Islet of Langerhans (tissue), 1 donor: ENCODE measurements at regions not wholly inside any gene's neighbourhood (a gene's known extent, or its start where the extent isn't known, plus 50 kb on each side); places are given as distances from the start of the nearest gene placed in this dataset.
"Not testable (repeated sequence)": the region's sequence is repeated elsewhere in the genome, so short reads cannot be mapped to it uniquely, and the experiment has no call there.

Experiments used
- FAIRE-seq: peaks from one replicate; lab custom pipeline; 2011; peaks lifted over from hg19 to GRCh38; lab: Jason Lieb, UNC

GRCh38 chr16:65833171-65833871 lies 533.2 kb upstream of the CDH5 start:
- FAIRE-seq, result no peak

- no peak for FAIRE-seq
Observed at GRCh38 chr16:65832679-65833078, 533.8 kb upstream of the CDH5 start.

GRCh38 chr16:65831903-65832666 lies 534.4 kb upstream of the CDH5 start:
- no peak for FAIRE-seq

DNA sequence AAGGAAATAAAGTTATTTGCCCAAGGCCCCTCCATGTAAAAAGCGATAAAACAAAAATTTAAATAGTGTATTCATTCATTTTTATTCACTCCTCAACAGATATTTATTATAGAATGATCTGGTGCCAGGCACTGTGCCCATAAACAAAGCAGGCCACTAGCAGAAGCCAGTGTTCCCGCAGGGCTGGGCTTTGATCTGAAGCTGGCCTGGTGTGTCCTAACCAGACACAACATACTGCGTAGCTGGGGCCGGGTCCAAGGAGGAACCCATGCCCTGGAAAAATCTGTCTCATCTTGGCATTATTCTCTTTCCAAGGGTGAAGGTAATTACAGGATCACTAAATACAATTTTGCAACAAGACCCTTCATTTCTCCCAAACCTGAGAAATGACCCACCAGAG lies 537.4 kb upstream of the CDH5 start:
- no peak for FAIRE-seq

- FAIRE-seq, result peak; percentile 30
Observed at GRCh38 chr16:65828296-65828695, 538.2 kb upstream of the CDH5 start.

DNA sequence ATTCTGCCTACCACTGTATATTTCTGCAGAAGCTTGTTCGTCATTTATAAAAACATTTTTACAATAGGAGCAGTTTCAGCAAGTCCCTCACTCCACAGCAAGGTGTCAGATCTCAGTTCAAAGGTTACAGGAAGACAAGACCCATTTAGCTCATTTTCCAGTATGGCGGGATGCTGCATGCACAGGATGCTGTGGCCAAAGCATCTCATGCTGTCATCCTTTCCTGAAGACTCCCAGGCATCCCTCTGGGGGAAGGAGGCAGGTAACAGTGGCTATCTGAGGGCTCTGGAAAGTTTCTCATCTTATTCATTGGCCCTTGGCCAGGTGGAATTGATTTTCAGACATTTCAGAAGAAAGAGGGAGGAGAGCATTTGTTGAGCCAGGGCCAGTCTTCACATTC lies 539.3 kb upstream of the CDH5 start:
- FAIRE-seq, result no peak

DNA sequence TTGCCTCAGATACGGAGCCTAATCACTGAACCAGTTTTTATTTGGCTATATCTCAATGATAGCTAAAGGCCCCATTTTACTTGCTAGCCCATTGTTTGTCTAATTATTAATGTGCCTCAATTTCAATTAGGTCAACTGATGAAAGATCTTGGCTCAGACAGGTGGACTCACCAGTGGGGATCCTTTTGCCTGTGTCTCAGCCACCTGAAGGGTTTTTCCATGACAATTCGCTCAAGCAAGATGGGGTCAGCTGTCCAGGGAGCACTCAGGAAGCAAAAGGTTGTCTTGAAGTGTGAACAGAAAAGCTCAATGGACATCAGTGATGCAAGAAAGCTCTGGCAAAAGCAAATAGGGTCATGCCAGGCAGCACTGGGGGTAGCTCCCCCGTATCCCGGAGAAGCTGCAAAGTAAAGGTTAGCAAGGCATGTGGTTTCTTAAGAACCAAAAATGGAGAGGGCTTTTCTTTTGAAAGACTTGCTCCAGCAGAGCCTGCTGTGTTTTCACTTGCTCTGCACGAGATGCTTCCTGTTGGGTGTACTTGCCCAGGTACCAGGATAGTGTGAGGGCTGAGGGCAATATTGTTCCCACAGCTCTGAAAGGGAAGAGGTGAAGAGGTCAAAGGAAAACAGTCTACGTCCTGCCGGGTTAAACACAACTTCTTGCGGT lies 541.2 kb upstream of the CDH5 start:
- FAIRE-seq, result no peak

- no peak for FAIRE-seq
Observed at GRCh38 chr16:65822148-65822547, 544.3 kb upstream of the CDH5 start.

- no peak for FAIRE-seq
Observed at GRCh38 chr16:65819136-65819898, 547.2 kb upstream of the CDH5 start.

GRCh38 chr16:65817799-65818198 lies 548.7 kb upstream of the CDH5 start:
- no peak for FAIRE-seq

DNA sequence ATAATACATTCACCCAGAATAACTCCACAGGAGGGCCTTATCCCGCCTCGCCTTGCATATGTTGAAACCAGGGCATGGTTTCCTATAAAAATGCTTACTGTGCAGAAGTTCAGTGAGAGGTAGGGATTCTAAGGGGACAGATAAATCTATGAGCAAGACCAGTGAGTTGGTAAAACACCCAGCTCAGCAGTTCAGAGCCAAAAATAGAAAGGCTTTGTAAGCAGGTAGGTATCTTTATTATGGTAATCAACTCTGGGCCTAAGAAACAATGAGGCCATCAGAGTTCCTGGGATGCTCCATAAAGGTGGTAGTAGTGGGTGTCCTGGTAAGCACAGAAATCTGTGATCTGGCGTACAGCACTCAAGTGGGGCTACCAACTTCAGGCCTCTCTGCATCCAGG lies 549.4 kb upstream of the CDH5 start:
- FAIRE-seq, result no peak

- FAIRE-seq, result no peak
Observed at GRCh38 chr16:65816556-65816955, 549.9 kb upstream of the CDH5 start.

DNA sequence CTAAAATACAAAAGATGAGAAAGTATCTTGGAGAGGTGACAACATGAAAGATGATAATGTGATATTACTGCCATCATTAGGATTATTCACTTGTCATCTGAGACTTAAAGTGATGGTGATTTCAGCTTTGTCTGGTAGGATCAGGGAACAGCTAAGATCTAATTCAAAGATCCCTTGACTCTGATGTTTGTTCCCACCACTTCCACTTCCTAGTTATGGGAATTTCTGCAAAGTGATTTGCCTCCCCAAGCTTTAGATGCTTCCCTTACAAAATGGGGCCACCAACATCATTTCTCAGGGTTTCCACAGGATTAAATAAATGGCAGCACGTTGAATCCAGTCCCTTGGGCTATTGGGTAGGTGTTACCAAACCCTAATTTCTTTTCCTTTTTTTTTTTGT lies 550.8 kb upstream of the CDH5 start:
- no peak for FAIRE-seq

- not testable (repeated sequence) for FAIRE-seq
Observed at GRCh38 chr16:65813879-65814278, 552.6 kb upstream of the CDH5 start.

DNA sequence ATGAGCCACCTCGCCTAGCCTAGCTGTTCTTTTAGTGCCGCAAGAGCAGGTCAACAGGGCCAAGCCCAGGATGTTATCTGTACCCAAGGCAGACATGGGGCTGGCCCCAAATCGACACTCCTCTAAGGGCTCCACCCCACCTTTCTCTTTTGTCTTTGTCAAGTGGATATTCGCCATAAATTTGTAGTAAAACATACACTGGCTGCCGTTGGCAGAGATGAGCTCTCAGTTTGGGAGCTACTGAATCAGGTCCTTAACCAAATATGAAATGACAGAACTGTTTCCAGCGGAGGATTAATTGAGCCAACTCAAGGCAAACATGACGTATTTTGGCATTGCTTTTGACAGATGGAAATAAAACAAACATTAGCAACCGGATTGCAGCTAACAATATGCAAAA lies 556.9 kb upstream of the CDH5 start:
- FAIRE-seq, result no peak

DNA sequence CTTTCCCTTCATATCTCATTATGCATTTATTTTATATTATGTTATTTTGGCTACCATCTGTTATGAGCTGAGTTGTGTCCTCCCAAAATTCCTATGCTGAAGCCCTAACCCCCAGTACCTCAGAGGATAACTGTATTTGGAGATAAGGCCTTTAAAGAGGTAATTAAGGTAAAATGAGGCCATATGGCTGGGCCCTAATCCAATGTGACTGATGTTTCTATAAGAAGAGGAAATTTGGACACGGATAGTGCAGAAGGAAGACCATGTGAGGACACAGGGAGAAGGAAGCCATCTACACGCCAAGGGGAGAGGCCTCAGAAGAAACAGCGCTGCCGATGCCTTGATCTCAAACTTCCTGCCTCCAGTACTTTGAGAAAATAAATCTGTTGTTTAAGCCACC lies 557.7 kb upstream of the CDH5 start:
- no peak for FAIRE-seq

GRCh38 chr16:65807858-65808257 lies 558.6 kb upstream of the CDH5 start:
- no peak for FAIRE-seq

DNA sequence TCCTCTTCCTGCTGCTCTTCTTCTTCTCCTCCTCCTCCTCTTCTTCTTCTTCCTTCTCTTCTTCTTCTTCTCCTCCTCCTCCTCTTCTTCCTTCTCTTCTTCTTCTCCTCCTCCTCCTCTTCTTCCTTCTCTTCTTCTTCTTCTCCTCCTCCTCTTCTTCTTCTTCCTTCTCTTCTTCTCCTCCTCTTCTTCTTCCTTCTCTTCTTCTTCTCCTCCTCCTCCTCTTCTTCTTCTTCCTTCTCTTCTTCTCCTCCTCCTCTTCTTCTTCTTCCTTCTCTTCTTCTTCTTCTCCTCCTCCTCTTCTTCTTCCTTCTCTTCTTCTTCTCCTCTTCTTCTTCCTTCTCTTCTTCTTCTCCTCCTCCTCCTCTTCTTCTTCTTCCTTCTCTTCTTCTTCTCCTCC lies 560.8 kb upstream of the CDH5 start:
- not testable (repeated sequence) for FAIRE-seq

DNA sequence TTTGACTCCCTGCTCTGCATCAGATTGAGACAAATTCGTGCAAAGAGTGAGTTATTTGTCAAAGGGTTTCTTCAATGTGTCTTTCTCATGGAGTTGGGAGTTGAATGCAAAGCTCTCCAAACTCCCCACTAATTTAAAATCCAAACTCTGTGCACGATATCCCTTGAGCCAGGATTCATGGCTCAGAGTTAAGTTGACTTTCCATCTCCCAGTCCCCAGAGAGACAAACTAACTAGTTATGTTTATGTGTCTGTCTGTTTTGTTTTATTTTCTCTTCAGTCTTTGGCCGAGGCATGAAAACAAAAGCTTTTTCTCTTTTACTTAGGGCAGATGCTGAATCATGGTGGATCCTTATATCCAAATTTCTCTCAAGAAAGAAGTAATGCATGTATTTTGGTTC lies 570.0 kb upstream of the CDH5 start:
- no peak for FAIRE-seq

DNA sequence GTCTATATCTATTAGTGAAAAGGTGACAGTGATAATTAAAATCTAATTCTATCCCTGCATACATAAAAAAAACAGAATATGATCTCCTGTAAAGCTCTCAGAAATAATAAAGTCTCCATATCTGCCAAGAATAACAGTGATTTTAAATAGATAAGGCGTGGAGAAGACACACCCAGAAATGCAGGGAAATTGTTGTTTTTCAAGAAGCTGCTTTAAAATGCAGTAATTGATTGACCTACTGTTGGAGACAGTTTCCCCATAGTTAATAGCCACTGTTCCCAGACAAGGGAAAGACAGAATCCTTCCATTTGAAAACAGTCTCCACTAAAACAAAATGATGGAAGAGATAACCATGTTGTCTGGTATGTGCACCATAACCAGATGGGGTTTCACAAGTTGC lies 571.5 kb upstream of the CDH5 start:
- no peak for FAIRE-seq

DNA sequence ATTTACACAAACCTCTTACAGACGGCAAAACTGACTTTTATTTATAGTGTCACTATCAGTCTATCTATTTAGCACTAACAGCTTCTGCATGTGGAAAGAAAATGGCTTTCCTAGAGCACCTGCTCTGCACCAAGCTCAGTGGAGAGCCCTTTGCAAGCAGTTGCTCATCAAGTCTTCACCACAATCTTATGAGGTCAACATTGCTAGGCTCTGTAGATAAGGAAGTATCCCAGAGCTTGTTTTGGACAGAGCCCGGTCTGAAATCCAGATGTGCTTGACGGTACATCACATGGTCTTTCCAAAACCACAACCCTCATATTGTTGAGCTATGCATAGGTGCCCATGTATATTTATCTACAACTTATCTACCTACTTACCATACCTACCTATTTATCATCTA lies 572.7 kb upstream of the CDH5 start:
- FAIRE-seq, result no peak

DNA sequence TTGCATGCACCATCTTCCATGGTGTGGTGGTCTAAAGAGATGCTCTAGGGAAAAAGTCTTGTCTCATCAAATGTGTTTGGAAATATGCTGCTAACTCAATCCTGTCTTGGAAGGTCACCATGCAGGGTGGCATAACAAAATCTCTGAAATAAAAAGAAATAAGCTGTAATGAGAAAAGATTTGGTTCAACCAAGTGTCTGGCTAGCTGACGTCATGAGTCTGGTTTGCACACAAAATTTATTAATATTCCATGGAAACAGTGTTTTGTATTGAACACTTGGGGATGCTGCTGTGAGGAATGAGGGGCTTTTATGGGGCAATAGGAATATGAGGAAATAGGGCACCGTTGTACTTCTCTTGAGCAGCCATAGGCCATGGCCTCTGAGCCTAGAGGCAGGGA lies 575.7 kb upstream of the CDH5 start:
- FAIRE-seq, result no peak
